ENCODE measurements at regions not wholly inside any gene's neighbourhood (a gene's known extent, or its start where the extent isn't known, plus 50 kb on each side); places are given as distances from the start of the nearest gene placed in this dataset.

DNA sequence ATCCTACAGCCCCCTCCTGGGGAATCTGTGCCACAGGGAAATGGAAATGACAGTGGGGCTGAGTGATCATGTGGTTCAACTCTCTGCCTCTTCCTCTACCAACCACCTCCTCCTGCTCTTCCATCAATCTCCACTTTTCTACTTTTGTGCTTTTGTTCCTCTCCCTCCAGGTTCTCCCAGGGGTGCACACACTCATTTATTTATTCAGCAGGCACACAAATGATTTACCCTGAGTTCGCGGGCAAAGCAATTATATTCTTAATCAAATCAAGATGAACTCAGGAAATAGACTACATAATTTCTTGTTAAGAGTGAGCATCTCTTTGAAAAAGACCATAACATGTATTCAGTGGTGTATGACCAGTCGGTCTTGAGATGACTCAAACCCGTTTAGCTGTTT, 69.2 kb downstream of the VCX3A start:
- TF ChIP-seq CTCF (IDR thresholded peaks at IDR 0.05; ENCODE audit: low read depth, low read length, missing input control) (no peak), SP1 (IDR thresholded peaks at IDR 0.05) (no peak), ATF3 (IDR thresholded peaks at IDR 0.05) (no peak), YY1 (IDR thresholded peaks at IDR 0.05) (no peak), JUND (IDR thresholded peaks at IDR 0.05) (no peak), TAF1 (conservative IDR thresholded peaks at IDR 0.05) (no peak), RXRA (IDR thresholded peaks at IDR 0.05) (no peak), RAD21 (IDR thresholded peaks at IDR 0.05) (no peak), FOXA1 (IDR thresholded peaks at IDR 0.05) (no peak), ZBTB33 (IDR thresholded peaks at IDR 0.05) (no peak), HNF4A (conservative IDR thresholded peaks at IDR 0.05) (no peak)
- TF ChIP-seq, protein P1, sequence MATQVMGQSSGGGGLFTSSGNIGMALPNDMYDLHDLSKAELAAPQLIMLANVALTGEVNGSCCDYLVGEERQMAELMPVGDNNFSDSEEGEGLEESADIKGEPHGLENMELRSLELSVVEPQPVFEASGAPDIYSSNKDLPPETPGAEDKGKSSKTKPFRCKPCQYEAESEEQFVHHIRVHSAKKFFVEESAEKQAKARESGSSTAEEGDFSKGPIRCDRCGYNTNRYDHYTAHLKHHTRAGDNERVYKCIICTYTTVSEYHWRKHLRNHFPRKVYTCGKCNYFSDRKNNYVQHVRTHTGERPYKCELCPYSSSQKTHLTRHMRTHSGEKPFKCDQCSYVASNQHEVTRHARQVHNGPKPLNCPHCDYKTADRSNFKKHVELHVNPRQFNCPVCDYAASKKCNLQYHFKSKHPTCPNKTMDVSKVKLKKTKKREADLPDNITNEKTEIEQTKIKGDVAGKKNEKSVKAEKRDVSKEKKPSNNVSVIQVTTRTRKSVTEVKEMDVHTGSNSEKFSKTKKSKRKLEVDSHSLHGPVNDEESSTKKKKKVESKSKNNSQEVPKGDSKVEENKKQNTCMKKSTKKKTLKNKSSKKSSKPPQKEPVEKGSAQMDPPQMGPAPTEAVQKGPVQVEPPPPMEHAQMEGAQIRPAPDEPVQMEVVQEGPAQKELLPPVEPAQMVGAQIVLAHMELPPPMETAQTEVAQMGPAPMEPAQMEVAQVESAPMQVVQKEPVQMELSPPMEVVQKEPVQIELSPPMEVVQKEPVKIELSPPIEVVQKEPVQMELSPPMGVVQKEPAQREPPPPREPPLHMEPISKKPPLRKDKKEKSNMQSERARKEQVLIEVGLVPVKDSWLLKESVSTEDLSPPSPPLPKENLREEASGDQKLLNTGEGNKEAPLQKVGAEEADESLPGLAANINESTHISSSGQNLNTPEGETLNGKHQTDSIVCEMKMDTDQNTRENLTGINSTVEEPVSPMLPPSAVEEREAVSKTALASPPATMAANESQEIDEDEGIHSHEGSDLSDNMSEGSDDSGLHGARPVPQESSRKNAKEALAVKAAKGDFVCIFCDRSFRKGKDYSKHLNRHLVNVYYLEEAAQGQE (IDR thresholded peaks at IDR 0.05), result no peak
